ENCODE measurements at regions not wholly inside any gene's neighbourhood (a gene's known extent, or its start where the extent isn't known, plus 50 kb on each side); places are given as distances from the start of the nearest gene placed in this dataset.

DNA sequence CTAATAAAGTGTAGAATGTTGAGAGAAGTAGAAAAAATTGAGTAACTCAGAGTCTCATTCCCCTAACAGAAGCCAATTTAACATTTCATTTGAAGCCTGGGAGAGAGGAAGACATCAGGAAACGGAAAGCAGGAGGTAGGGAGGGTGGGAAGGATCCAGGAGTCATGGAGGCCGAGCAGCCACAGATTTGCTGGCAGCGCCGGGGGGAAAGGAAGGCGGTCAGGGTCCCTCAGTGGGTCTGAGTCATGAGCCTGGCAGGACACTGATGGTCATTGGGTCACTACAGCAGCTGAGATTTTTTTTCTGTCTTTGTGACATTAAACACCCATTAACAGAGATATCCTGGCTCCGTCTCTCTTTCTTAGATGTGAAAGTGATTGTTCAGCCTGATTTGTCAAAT lies 248.1 kb downstream of the EFNB2 start:
- Histone ChIP-seq H3K4me3 (no peak overlapping the region), H3K27ac (no peak overlapping the region), H3K36me3 (no peaks in the 10 kb centered on the region), H3K4me1 (no peaks in the 10 kb centered on the region), H3K27me3 (no peaks in the 10 kb centered on the region), H3K9me3 (peaks cover 0 to 6% of the 10 kb centered on the region in 2 donors)
- TF ChIP-seq, protein P1, sequence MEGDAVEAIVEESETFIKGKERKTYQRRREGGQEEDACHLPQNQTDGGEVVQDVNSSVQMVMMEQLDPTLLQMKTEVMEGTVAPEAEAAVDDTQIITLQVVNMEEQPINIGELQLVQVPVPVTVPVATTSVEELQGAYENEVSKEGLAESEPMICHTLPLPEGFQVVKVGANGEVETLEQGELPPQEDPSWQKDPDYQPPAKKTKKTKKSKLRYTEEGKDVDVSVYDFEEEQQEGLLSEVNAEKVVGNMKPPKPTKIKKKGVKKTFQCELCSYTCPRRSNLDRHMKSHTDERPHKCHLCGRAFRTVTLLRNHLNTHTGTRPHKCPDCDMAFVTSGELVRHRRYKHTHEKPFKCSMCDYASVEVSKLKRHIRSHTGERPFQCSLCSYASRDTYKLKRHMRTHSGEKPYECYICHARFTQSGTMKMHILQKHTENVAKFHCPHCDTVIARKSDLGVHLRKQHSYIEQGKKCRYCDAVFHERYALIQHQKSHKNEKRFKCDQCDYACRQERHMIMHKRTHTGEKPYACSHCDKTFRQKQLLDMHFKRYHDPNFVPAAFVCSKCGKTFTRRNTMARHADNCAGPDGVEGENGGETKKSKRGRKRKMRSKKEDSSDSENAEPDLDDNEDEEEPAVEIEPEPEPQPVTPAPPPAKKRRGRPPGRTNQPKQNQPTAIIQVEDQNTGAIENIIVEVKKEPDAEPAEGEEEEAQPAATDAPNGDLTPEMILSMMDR (IDR thresholded peaks at IDR 0.05) = no peak
- DNase-seq (ENCODE audit: low spot score) = no peak

DNA sequence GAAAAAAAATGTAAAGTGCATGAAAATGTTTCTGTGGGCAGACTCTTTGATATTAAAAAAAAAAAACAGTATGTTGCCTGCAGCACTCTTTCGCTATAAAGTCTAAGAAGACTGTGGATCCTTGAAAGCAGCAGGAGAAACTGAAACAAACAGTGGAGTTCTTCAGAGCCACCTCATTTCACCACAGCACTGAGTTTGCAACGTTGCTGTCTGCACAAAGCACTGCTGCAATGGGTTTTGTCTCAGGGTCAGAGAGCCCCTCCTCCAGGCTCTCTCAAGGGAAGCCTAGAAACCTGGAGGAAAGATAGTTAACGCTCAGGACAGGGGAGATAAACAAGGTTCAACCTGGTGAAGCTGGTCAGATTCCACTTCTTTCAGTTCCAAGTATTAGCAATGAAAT lies 248.7 kb downstream of the EFNB2 start:
- Histone ChIP-seq H3K36me3 (no peaks in the 10 kb centered on the region), H3K9me3 (peaks cover 0 to 10% of the 10 kb centered on the region in 2 donors), H3K27ac (no peak overlapping the region), H3K4me3 (no peak overlapping the region), H3K27me3 (no peaks in the 10 kb centered on the region), H3K4me1 (no peaks in the 10 kb centered on the region)
- no peak for DNase-seq (ENCODE audit: low spot score)
- TF ChIP-seq, protein P1 (IDR thresholded peaks at IDR 0.05) = no peak

DNA sequence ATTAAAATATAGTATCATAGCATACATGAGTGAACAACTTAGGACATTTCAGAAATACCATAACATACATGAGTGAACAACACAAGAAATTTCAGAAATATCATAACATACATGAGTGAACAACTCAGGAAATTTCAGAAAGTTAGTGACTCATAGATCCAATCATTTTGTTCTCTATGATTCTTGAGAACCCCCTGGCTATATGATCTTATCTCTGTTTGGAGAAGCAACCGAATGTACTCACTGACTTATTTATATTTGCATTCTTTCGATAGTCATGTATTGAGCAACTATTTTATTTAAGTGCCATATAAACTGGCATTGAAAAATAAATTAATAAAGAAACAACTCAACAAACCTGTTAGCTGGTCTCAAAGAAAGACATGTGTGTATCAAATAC lies 251.1 kb downstream of the EFNB2 start:
- DNase-seq (ENCODE audit: low spot score) = no peak
- H3K36me3 ChIP-seq = no peaks in the 10 kb centered on the region
- H3K4me1 ChIP-seq = no peaks in the 10 kb centered on the region
- H3K27me3 ChIP-seq = no peaks in the 10 kb centered on the region
- TF ChIP-seq, protein P1 (IDR thresholded peaks at IDR 0.05) = no peak
- no peak overlapping the region for H3K4me3 ChIP-seq
- H3K9me3 ChIP-seq = peaks cover 0 to 10% of the 10 kb centered on the region in 2 donors
- no peak overlapping the region for H3K27ac ChIP-seq

DNA sequence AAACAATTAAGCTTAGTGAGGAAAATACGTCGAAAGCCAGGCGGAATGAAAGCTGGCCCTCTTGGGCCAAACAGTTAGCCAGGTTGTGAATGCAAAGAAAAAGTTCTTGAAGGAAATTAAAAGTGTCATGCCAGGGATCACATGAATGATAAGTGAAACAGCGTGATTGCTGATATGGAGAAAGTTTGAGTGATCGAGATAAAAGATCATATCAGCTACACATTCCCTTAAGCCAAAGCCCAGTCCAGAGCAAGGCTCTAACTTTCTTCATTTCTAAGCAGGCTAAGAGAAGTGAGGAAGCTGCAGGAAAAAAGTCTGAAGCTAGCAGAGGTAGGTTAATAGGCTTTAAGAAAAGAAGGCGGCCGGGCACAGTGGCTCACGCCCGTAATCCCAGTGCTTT lies 254.0 kb downstream of the EFNB2 start:
- Histone ChIP-seq H3K4me3 (no peak overlapping the region), H3K36me3 (no peaks in the 10 kb centered on the region)

DNA sequence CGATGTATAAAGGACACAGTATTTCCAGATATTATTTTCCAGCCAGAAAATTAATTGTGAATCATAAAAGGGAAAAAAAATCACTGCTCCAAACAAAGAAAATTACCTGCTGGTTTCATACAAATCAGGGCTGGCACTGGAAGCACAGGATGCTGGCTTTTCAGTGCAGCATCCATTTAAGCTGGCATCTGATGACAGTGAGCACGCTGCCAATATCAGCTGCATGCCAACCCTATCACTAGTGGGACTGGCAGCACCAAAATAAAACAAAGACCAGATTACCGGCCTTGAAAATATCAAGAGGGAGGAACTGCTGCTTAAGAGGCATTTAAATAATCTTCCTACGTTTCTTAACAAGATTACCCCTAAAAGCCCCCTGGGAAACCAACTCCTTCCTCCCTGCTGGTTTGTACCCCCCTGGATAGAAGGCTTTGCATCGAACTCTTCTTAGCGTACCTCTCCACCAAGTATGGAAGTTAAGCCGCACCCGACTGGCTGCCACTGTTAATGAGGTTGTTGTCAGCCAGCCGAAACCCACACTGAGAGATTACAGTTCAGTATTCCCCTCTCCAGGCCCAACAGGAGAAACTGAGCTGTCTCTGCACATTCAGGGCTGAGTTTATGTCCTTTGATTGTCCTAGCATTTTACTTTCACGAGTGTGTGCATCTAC lies 257.8 kb downstream of the EFNB2 start:
- H3K4me3 ChIP-seq = no peak overlapping the region
- H3K27me3 ChIP-seq = no peaks in the 10 kb centered on the region
- H3K4me1 ChIP-seq = no peaks in the 10 kb centered on the region
- no peak overlapping the region for H3K27ac ChIP-seq
- no peak for DNase-seq (ENCODE audit: low spot score)
- TF ChIP-seq, protein P1 (IDR thresholded peaks at IDR 0.05) = no peak
- peaks cover 0 to 7% of the 10 kb centered on the region in 2 donors for H3K9me3 ChIP-seq
- no peaks in the 10 kb centered on the region for H3K36me3 ChIP-seq

More for the DNA sequence above, 254.0 kb downstream of the EFNB2 start:
- TF ChIP-seq, protein P1 (IDR thresholded peaks at IDR 0.05) = no peak
- H3K9me3 ChIP-seq = peaks cover 0 to 10% of the 10 kb centered on the region in 2 donors
- DNase-seq (ENCODE audit: low spot score) = no peak
- no peaks in the 10 kb centered on the region for H3K27me3 ChIP-seq
- no peak overlapping the region for H3K27ac ChIP-seq
- H3K4me1 ChIP-seq = no peaks in the 10 kb centered on the region

DNA sequence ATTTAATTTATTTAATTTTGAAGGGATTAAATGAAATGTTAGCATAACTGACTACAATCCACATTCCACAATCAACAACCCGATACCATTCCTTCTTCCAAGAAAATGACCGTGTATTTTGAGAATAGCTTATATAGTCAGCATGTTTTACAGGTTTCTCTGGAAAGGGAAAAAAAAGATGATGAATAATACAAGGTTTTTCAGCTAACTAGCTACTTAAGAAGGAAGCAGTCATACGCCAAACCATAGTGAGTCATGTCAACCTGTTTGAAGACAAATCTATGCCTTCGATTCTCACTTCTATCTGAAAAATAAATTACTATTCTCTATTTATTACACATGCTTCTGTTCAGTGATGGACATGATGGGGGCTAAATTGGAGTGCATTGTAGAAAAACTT lies 258.6 kb downstream of the EFNB2 start:
- no peaks in the 10 kb centered on the region for H3K27me3 ChIP-seq
- TF ChIP-seq, protein P1 (IDR thresholded peaks at IDR 0.05) = no peak

More for the DNA sequence above, 258.6 kb downstream of the EFNB2 start:
- Histone ChIP-seq H3K4me3 (no peak overlapping the region), H3K36me3 (no peaks in the 10 kb centered on the region), H3K27ac (no peak overlapping the region), H3K4me1 (no peaks in the 10 kb centered on the region), H3K9me3 (no peaks in the 10 kb centered on the region)
- DNase-seq (ENCODE audit: low spot score) = no peak

Data from right atrium auricular region (tissue), 2 donors.